ENCODE measurements at regions not wholly inside any gene's neighbourhood (a gene's known extent, or its start where the extent isn't known, plus 50 kb on each side); places are given as distances from the start of the nearest gene placed in this dataset.

DNA sequence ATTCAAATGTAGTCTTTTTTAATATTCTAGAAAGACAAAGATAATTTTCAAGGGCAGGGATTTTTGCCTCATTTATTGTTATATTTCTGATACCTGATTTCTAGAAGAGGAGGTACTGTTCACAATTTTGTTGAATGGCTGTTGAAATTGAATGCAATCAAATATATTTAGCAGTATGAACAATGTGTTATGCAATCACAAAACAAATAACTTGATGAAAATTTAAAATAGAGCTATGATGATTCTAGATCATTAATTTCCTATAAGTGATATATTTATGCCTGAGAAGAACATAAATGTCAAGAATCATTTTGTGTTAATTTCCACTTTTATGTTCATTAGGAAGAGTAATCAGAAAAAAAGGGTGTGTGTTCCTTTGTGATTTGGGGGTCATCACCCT is 114.6 kb upstream of the CNTNAP2 start (continued):
- TF ChIP-seq, protein P1, sequence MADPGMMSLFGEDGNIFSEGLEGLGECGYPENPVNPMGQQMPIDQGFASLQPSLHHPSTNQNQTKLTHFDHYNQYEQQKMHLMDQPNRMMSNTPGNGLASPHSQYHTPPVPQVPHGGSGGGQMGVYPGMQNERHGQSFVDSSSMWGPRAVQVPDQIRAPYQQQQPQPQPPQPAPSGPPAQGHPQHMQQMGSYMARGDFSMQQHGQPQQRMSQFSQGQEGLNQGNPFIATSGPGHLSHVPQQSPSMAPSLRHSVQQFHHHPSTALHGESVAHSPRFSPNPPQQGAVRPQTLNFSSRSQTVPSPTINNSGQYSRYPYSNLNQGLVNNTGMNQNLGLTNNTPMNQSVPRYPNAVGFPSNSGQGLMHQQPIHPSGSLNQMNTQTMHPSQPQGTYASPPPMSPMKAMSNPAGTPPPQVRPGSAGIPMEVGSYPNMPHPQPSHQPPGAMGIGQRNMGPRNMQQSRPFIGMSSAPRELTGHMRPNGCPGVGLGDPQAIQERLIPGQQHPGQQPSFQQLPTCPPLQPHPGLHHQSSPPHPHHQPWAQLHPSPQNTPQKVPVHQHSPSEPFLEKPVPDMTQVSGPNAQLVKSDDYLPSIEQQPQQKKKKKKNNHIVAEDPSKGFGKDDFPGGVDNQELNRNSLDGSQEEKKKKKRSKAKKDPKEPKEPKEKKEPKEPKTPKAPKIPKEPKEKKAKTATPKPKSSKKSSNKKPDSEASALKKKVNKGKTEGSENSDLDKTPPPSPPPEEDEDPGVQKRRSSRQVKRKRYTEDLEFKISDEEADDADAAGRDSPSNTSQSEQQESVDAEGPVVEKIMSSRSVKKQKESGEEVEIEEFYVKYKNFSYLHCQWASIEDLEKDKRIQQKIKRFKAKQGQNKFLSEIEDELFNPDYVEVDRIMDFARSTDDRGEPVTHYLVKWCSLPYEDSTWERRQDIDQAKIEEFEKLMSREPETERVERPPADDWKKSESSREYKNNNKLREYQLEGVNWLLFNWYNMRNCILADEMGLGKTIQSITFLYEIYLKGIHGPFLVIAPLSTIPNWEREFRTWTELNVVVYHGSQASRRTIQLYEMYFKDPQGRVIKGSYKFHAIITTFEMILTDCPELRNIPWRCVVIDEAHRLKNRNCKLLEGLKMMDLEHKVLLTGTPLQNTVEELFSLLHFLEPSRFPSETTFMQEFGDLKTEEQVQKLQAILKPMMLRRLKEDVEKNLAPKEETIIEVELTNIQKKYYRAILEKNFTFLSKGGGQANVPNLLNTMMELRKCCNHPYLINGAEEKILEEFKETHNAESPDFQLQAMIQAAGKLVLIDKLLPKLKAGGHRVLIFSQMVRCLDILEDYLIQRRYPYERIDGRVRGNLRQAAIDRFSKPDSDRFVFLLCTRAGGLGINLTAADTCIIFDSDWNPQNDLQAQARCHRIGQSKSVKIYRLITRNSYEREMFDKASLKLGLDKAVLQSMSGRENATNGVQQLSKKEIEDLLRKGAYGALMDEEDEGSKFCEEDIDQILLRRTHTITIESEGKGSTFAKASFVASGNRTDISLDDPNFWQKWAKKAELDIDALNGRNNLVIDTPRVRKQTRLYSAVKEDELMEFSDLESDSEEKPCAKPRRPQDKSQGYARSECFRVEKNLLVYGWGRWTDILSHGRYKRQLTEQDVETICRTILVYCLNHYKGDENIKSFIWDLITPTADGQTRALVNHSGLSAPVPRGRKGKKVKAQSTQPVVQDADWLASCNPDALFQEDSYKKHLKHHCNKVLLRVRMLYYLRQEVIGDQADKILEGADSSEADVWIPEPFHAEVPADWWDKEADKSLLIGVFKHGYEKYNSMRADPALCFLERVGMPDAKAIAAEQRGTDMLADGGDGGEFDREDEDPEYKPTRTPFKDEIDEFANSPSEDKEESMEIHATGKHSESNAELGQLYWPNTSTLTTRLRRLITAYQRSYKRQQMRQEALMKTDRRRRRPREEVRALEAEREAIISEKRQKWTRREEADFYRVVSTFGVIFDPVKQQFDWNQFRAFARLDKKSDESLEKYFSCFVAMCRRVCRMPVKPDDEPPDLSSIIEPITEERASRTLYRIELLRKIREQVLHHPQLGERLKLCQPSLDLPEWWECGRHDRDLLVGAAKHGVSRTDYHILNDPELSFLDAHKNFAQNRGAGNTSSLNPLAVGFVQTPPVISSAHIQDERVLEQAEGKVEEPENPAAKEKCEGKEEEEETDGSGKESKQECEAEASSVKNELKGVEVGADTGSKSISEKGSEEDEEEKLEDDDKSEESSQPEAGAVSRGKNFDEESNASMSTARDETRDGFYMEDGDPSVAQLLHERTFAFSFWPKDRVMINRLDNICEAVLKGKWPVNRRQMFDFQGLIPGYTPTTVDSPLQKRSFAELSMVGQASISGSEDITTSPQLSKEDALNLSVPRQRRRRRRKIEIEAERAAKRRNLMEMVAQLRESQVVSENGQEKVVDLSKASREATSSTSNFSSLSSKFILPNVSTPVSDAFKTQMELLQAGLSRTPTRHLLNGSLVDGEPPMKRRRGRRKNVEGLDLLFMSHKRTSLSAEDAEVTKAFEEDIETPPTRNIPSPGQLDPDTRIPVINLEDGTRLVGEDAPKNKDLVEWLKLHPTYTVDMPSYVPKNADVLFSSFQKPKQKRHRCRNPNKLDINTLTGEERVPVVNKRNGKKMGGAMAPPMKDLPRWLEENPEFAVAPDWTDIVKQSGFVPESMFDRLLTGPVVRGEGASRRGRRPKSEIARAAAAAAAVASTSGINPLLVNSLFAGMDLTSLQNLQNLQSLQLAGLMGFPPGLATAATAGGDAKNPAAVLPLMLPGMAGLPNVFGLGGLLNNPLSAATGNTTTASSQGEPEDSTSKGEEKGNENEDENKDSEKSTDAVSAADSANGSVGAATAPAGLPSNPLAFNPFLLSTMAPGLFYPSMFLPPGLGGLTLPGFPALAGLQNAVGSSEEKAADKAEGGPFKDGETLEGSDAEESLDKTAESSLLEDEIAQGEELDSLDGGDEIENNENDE (IDR thresholded peaks at IDR 0.05; ENCODE audit: insufficient replicate concordance, low read length) = no peak
